Panc1 (cell line): ENCODE measurements at regions not wholly inside any gene's neighbourhood (a gene's known extent, or its start where the extent isn't known, plus 50 kb on each side); places are given as distances from the start of the nearest gene placed in this dataset.

Experiments used
- ATAC-seq: fragments of 200-7000 bp; cut with Tn5 transposase; 2 replicates; pipeline ENCODE4 v1.9.1; 2020; ENCODE audit warnings: mild to moderate bottlenecking, moderate library complexity
- BruUV-seq: library from RNA; stranded (reverse); fragments of 400-500 nt; replicated peaks from 2 replicates; lab custom pipeline; 2021; lab: Mats Ljungman, UMichigan
- CTCF ChIA-PET: fragments of 300-600 bp; sonication (Branson Sonifier 250); formaldehyde crosslinking; loops from one replicate; lab custom pipeline; 2022; ENCODE audit warnings: antibody characterized with exemption; lab: Charles Lee
- POLR2A ChIA-PET: fragments of 300-600 bp; sonication (Branson Sonifier 250); formaldehyde crosslinking; loops from one replicate; lab custom pipeline; 2022; ENCODE audit warnings: antibody characterized with exemption; lab: Charles Lee
- DNase-seq: peaks from one replicate; pipeline ENCODE4 v3.0.0-alpha.2; 2010; ENCODE audit warnings: low read depth, low spot score
- H3K27ac ChIP-seq: 2 replicates; pipeline ENCODE4 v1.5.1; 2011; ENCODE audit warnings: mild to moderate bottlenecking, low read length, inconsistent platforms
- H3K27me3 ChIP-seq: fragments of 200-500 bp; sonication (Bioruptor generic); 2 replicates; pipeline ENCODE4 v1.6.0; 2014; ENCODE audit warnings: low read length, inconsistent platforms; ENCODE audit not compliant: control insufficient read depth, insufficient read depth
- H3K36me3 ChIP-seq: fragments of 200-500 bp; sonication (Bioruptor generic); 2 replicates; pipeline ENCODE4 v1.5.1; 2014; ENCODE audit warnings: inconsistent platforms, mild to moderate bottlenecking, low read length, moderate library complexity; ENCODE audit not compliant: control insufficient read depth, insufficient read depth
- H3K4me1 ChIP-seq: 2 replicates; pipeline ENCODE4 v1.5.1; 2011; ENCODE audit warnings: inconsistent platforms, mild to moderate bottlenecking, low read length, moderate library complexity; ENCODE audit not compliant: control insufficient read depth, insufficient read depth
- H3K4me3 ChIP-seq, 2 experiments: 2 replicates each; pipeline ENCODE4 v1.5.1; 2011 to 2012; ENCODE audit warnings: low read depth in 2 of 2, low read length in 2 of 2, mild to moderate bottlenecking in 2 of 2, inconsistent platforms in 1 of 2, moderate library complexity in 1 of 2
- H3K9me3 ChIP-seq: fragments of 200-500 bp; sonication (Bioruptor generic); 2 replicates; pipeline ENCODE4 v1.5.1; 2014; ENCODE audit warnings: low read depth, mild to moderate bottlenecking, inconsistent platforms, low read length, moderate library complexity; ENCODE audit not compliant: control insufficient read depth, insufficient read depth
- CTCF ChIP-seq: fragments of 450-650 bp; IDR thresholded peaks from 2 replicates; pipeline ENCODE4 v1.5.1; 2017; ENCODE audit warnings: mild to moderate bottlenecking
- POLR2AphosphoS5 ChIP-seq: IDR thresholded peaks from 2 replicates; pipeline ENCODE4 v1.6.1; 2012; ENCODE audit warnings: mild to moderate bottlenecking, low read depth, low read length, moderate library complexity
- REST ChIP-seq, 2 experiments: IDR thresholded peaks; 2 replicates each; pipeline ENCODE4 v1.6.1; 2011 to 2012; ENCODE audit warnings: low read depth in 2 of 2, control low read depth in 1 of 2, low read length in 1 of 2, mild to moderate bottlenecking in 1 of 2, moderate library complexity in 1 of 2; ENCODE audit not compliant: insufficient read depth in 1 of 2
- SIN3A ChIP-seq: IDR thresholded peaks from 2 replicates; pipeline ENCODE4 v1.6.1; 2012; ENCODE audit warnings: low read depth, mild to moderate bottlenecking, low read length, moderate library complexity, borderline replicate concordance; ENCODE audit not compliant: insufficient read depth
- TCF7L2 ChIP-seq: IDR thresholded peaks from 2 replicates; pipeline ENCODE4 v1.6.1; 2011; ENCODE audit warnings: mild to moderate bottlenecking, low read depth, low read length, inconsistent platforms
- in situ Hi-C: cut with HindIII; loops from 2 replicates; pipeline ENCODE4 v1.10.0; 2016; ENCODE audit warnings: low sequenced_read_pairs, low pct_unique_long_range_greater_than_20kb
- intact Hi-C: fragments of 100-400 bp; cut with micrococcal nuclease; formaldehyde crosslinking; loops from one replicate; pipeline ENCODE4 v1.10.0; 2022; ENCODE audit not compliant: unreplicated experiment

GRCh38 chr15:70292076-70292760 lies 194.5 kb upstream of the TLE3 start:
- POLR2A ChIA-PET = no interaction called here
- Histone ChIP-seq H3K27ac (no peak overlapping the region), H3K9me3 (no peaks in the 10 kb centered on the region), H3K4me1 (peaks cover 22% of the 10 kb centered on the region), H3K27me3 (no peaks in the 10 kb centered on the region), H3K4me3 (no peak overlapping the region), H3K36me3 (no peaks in the 10 kb centered on the region)
- CTCF ChIA-PET = no interaction called here
- in situ Hi-C loops = no loop called here
- no peak for ATAC-seq
- intact Hi-C loops = no loop called here
- DNase-seq = no peak
- TF ChIP-seq POLR2AphosphoS5 (no peak), TCF7L2 (no peak), CTCF (no peak), SIN3A (no peak), REST (IDR thresholded peaks at IDR 0.05; ENCODE audit: insufficient read depth in 1 of 2, low read depth in 2 of 2, low read length in 1 of 2) (no peak)
- BruUV-seq = no TSS peak

- Histone ChIP-seq H3K4me1 (peaks cover 22% of the 10 kb centered on the region), H3K27me3 (no peaks in the 10 kb centered on the region), H3K27ac (peak overlapping the region; percentile 62), H3K36me3 (no peaks in the 10 kb centered on the region), H3K4me3 (no peak overlapping the region), H3K9me3 (no peaks in the 10 kb centered on the region)
- ChIA-PET CTCF (no interaction called here), POLR2A (no interaction called here)
- ATAC-seq = no peak
- DNase-seq = no peak
- intact Hi-C loops (no loop called here), in situ Hi-C loops (no loop called here)
- BruUV-seq = no TSS peak
- no peak for TF ChIP-seq POLR2AphosphoS5
- TF ChIP-seq TCF7L2 = no peak
- TF ChIP-seq REST (IDR thresholded peaks at IDR 0.05; ENCODE audit: insufficient read depth in 1 of 2, low read depth in 2 of 2, low read length in 1 of 2) = no peak
- TF ChIP-seq SIN3A = no peak
- no peak for TF ChIP-seq CTCF
Measured at GRCh38 chr15:70291305-70292075, 193.8 kb upstream of the TLE3 start.
